ENCODE measurements at regions not wholly inside any gene's neighbourhood (a gene's known extent, or its start where the extent isn't known, plus 50 kb on each side); places are given as distances from the start of the nearest gene placed in this dataset.

DNA sequence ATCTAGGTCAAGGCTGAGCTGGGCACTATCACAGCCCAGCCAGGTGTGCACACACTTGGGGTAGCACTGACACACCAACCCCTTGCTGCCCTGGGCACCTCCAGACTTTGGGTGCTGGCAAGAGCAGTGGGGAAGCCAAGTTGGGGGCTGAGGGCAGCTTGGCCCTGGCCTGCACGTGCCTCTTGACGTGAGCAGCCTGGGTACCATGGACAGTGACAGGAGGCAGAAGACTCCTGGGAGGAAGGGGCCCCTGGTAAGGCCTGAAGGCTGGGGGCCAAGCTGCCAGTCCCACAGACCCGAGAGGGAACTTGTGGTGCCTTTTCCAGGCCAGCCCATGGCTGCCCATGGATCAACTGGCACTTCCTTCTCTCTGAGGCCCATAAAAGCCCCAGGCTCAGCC lies 124.1 kb upstream of the SFSWAP start:
- Mint-ChIP-seq H3K4me3 (ENCODE audit: unreplicated experiment) (no peak overlapping the region), H3K4me1 (ENCODE audit: insufficient read depth, unreplicated experiment) (no peaks in the 10 kb centered on the region), H3K27ac (ENCODE audit: low read depth, unreplicated experiment) (no peak overlapping the region), H3K36me3 (ENCODE audit: insufficient read depth, unreplicated experiment) (no peaks in the 10 kb centered on the region), H3K9me3 (ENCODE audit: unreplicated experiment) (peaks cover 7% of the 10 kb centered on the region), H3K27me3 (ENCODE audit: insufficient read depth, unreplicated experiment) (peaks cover 54% of the 10 kb centered on the region)
- no peak for DNase-seq (ENCODE audit: unreplicated experiment)
- ChIA-PET POLR2A (no interaction called here), CTCF (no interaction called here)
- TF ChIP-seq, protein P1, sequence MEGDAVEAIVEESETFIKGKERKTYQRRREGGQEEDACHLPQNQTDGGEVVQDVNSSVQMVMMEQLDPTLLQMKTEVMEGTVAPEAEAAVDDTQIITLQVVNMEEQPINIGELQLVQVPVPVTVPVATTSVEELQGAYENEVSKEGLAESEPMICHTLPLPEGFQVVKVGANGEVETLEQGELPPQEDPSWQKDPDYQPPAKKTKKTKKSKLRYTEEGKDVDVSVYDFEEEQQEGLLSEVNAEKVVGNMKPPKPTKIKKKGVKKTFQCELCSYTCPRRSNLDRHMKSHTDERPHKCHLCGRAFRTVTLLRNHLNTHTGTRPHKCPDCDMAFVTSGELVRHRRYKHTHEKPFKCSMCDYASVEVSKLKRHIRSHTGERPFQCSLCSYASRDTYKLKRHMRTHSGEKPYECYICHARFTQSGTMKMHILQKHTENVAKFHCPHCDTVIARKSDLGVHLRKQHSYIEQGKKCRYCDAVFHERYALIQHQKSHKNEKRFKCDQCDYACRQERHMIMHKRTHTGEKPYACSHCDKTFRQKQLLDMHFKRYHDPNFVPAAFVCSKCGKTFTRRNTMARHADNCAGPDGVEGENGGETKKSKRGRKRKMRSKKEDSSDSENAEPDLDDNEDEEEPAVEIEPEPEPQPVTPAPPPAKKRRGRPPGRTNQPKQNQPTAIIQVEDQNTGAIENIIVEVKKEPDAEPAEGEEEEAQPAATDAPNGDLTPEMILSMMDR (IDR thresholded peaks at IDR 0.05; ENCODE audit: unreplicated experiment) = no peak
- no TSS peak for BruUV-seq (replicated peaks)
- intact Hi-C loops (cut with micrococcal nuclease) = no loop called here

DNA sequence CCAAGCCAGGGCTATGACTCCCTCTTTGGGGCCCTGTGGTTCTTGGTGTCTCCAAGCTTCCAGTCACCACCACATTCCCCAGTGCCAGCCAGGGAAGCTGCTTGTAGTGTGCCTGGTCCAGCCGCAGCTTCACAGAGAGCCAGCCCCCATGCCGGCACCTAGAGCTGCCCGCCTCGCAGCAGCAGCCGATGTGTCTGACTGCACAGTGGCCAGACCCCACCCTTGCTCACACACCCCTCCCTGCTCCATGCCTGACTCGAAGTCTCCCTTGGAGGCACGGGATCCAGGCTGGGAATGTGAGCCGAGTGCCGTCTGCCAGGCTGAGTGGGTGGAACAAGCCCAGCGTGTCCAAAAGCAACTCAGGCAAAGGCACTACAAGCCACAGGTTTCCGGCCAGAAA lies 123.3 kb upstream of the SFSWAP start:
- H3K4me1 Mint-ChIP-seq (ENCODE audit: insufficient read depth, unreplicated experiment) = no peaks in the 10 kb centered on the region
- CTCF ChIA-PET = no interaction called here
- TF ChIP-seq, protein P1 (IDR thresholded peaks at IDR 0.05; ENCODE audit: unreplicated experiment) = no peak
- peaks cover 47% of the 10 kb centered on the region for H3K27me3 Mint-ChIP-seq (ENCODE audit: insufficient read depth, unreplicated experiment)
- POLR2A ChIA-PET = no interaction called here
- H3K27ac Mint-ChIP-seq (ENCODE audit: low read depth, unreplicated experiment) = no peak overlapping the region
- no peak overlapping the region for H3K4me3 Mint-ChIP-seq (ENCODE audit: unreplicated experiment)
- no peak for DNase-seq (ENCODE audit: unreplicated experiment)
- intact Hi-C loops (cut with micrococcal nuclease) = no loop called here
- peaks cover 7% of the 10 kb centered on the region for H3K9me3 Mint-ChIP-seq (ENCODE audit: unreplicated experiment)
- no TSS peak for BruUV-seq (replicated peaks)
- no peaks in the 10 kb centered on the region for H3K36me3 Mint-ChIP-seq (ENCODE audit: insufficient read depth, unreplicated experiment)

DNA sequence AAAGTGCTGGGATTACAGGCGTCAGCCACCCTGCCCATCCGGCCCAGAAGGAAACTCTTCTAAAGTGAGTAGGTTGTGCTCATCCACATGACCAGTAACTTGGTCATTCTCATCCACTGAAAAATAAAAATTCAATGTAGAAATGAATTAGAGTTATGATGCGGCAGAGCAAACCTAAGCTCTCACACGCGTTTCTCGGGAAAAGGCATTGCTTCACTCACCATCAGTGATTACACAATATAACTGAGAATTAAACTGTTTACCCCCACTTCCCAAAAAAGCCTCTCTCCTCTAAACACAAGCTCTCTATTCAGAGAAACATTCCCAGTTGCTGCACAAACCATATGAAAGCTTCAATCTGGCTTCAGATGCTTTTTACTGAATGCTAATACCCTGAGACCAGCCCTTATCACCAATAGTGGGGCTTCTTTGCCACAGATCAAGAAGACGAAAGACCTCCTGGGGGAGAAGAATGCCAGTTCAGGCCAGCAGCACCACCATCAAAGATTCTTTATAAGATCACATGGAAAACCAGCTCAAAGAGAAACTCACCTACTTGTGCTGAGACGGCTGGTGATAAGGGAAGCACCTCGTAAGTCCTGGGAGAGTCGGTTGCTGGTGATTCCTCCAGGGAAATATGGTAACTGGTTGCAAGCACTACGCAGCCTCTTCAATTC lies 121.5 kb upstream of the SFSWAP start:
- Mint-ChIP-seq H3K36me3 (ENCODE audit: insufficient read depth, unreplicated experiment) (no peaks in the 10 kb centered on the region), H3K9me3 (ENCODE audit: unreplicated experiment) (peaks cover 7% of the 10 kb centered on the region), H3K27me3 (ENCODE audit: insufficient read depth, unreplicated experiment) (peaks cover 33% of the 10 kb centered on the region), H3K4me3 (ENCODE audit: unreplicated experiment) (no peak overlapping the region), H3K4me1 (ENCODE audit: insufficient read depth, unreplicated experiment) (no peaks in the 10 kb centered on the region), H3K27ac (ENCODE audit: low read depth, unreplicated experiment) (no peak overlapping the region)
- POLR2A ChIA-PET = no interaction called here
- TF ChIP-seq, protein P1 (IDR thresholded peaks at IDR 0.05; ENCODE audit: unreplicated experiment) = no peak
- intact Hi-C loops (cut with micrococcal nuclease) = no loop called here
- CTCF ChIA-PET = interaction anchor here (0.5 kb wide), 1 partner anchor 118 kb away, joined by 4 read pairs; no protein-coding TSS in a partner anchor
- no peak for DNase-seq (ENCODE audit: unreplicated experiment)
- BruUV-seq (replicated peaks) = no TSS peak

DNA sequence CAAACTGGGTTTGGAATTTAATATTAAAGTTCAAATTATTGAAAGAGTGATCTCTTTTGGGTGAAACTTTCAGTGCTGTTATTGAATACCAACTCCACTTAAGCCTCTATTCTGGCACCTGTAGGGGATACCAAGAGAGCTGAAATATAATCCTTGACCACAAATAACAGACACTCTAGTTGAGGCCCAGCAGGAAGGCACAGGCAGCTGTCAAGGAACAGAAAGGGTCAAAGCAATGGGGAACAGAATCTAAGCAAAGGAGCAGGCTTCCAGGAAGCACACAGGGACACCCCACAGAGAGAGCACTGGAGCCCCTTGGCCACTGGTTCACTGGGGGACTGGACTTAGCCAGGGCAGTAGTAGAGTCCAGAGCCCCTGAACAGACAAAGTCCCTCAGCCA lies 120.9 kb upstream of the SFSWAP start:
- H3K36me3 Mint-ChIP-seq (ENCODE audit: insufficient read depth, unreplicated experiment) = no peaks in the 10 kb centered on the region
- peaks cover 29% of the 10 kb centered on the region for H3K27me3 Mint-ChIP-seq (ENCODE audit: insufficient read depth, unreplicated experiment)
- DNase-seq (ENCODE audit: unreplicated experiment) = no peak
- POLR2A ChIA-PET = no interaction called here
- CTCF ChIA-PET = interaction anchor here (0.5 to 0.6 kb wide), 2 partner anchors 117 to 175 kb away, joined by 3 to 4 read pairs; no protein-coding TSS in a partner anchor
- H3K4me1 Mint-ChIP-seq (ENCODE audit: insufficient read depth, unreplicated experiment) = no peaks in the 10 kb centered on the region
- H3K27ac Mint-ChIP-seq (ENCODE audit: low read depth, unreplicated experiment) = no peak overlapping the region
- H3K9me3 Mint-ChIP-seq (ENCODE audit: unreplicated experiment) = peaks cover 5% of the 10 kb centered on the region
- intact Hi-C loops (cut with micrococcal nuclease) = no loop called here
- BruUV-seq (replicated peaks) = no TSS peak
- H3K4me3 Mint-ChIP-seq (ENCODE audit: unreplicated experiment) = no peak overlapping the region
- TF ChIP-seq, protein P1 (IDR thresholded peaks at IDR 0.05; ENCODE audit: unreplicated experiment) = no peak

Measured in MCF 10A (cell line).